Cardiac fibroblast (primary cell): ENCODE measurements at regions not wholly inside any gene's neighbourhood (a gene's known extent, or its start where the extent isn't known, plus 50 kb on each side); places are given as distances from the start of the nearest gene placed in this dataset.

Experiments used
- DNase-seq, 2 donors: peaks; one replicate each; pipeline versions ENCODE4 v3.0.0 to v3.0.0-alpha.2; 2010; ENCODE audit warnings: low read depth in 2 of 2
- H3K4me3 ChIP-seq, 2 donors: replicated peaks in 1 of 2; 1 replicate in 1 of 2; 2 replicates in 1 of 2; pipeline ENCODE4 v1.5.1; 2011; ENCODE audit warnings: low read depth in 2 of 2, low read length in 2 of 2, mild to moderate bottlenecking in 2 of 2, moderate library complexity in 1 of 2
- CTCF ChIP-seq: IDR thresholded peaks from one replicate; pipeline ENCODE4 v1.5.1; 2011; ENCODE audit warnings: low read depth, mild to moderate bottlenecking, low read length, inconsistent platforms

DNA sequence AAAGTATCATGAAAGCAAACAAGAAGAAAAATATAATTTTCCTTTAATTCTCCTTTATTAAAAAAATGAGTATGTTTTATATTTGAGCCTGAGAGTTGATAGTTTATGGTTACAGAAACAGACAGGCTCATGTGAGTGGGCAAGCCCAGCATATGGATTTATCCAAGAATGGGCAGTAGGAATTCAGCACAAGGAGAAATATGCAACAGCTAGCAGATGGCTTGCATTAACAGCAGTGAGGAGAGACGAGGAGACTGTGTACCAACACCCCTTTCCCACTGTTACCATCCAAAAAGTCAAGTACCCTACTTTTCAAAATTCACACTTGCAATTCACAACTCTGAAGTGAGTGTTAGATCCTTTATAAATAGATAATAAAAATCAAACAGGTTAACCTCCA, 1760.2 kb upstream of the TENM3 start:
- DNase-seq = no peak
- no peak overlapping the region for H3K4me3 ChIP-seq
- TF ChIP-seq CTCF = no peak

DNA sequence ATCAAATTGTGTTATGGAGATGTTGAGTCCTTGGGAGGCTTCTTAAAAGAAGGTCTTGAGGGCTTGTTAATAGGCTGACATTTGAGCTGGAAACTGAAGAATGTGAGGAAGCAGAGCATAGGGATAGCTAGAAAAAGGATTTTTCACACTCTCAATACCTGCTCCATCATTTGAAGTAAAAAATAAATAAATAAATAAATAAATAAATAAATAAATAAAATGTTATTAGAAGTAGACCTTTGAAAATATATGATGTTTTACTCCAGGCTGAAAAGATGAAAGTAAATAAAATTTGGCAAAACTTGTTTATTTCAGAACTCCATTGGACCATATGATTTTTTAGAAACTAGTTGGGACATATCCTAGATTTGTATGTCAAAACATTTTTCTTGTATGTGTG, 1757.8 kb upstream of the TENM3 start:
- H3K4me3 ChIP-seq = no peak overlapping the region
- DNase-seq = no peak
- no peak for TF ChIP-seq CTCF

DNA sequence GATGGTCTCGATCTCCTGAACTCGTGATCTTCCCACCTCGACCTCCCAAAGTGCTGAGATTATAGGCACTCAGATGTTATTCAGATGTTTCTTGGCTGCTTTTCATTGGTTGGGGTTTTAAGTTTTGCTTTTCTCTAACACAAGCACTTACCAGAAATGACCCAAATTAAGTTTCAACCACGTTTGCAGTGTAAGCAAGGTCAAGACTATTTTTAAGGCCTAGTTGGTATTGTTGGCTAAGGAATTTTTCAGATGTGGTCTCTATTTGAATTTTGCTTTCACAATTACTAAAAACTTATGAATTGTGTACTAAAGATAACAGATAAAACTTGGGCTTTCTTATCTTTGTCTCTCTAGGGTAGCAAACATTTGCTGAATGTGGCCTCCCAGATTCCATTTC, 1756.9 kb upstream of the TENM3 start:
- no peak for DNase-seq
- no peak overlapping the region for H3K4me3 ChIP-seq
- no peak for TF ChIP-seq CTCF

DNA sequence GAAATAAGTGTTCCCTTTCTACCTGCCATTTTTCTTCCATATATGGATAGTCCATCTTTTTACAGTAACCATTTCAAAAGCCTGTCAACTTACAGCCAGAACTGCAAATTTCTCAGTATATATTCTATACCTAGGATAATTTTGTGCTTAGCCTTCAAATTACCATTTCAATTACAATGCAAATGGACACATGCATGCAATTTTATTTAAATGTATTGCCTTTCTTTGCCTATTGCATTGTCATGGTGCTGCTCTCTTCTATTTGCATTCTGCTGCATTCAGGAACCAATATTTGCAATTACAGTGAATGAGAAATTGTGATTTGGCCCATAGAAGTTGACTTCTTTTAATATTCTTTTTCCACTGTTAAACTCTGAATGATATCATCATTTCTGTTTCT, 1753.4 kb upstream of the TENM3 start:
- DNase-seq = no peak
- no peak overlapping the region for H3K4me3 ChIP-seq
- TF ChIP-seq CTCF = no peak

DNA sequence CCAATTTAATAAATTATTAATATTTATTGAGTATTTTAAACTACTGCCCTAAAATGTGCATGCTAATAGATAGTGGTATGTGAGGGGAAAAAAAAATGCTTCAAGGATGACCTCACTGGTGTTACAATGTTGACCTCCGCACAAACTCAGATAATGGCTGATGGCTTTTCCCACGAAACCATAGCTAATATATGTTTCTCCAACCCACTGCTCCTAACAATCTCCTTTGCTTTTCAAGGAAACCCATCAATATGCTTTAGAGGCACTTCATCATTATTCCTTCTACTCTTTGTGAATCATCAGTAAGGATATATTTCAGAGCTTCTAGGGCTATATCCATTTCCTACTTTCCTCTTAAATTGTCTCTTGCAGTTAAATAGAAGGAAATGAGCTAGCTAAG, 1752.0 kb upstream of the TENM3 start:
- no peak for TF ChIP-seq CTCF
- DNase-seq = no peak
- no peak overlapping the region for H3K4me3 ChIP-seq

GRCh38 chr4:180493299-180493698, 1749.9 kb upstream of the TENM3 start:
- H3K4me3 ChIP-seq = no peak overlapping the region
- DNase-seq = no peak
- TF ChIP-seq CTCF = no peak

DNA sequence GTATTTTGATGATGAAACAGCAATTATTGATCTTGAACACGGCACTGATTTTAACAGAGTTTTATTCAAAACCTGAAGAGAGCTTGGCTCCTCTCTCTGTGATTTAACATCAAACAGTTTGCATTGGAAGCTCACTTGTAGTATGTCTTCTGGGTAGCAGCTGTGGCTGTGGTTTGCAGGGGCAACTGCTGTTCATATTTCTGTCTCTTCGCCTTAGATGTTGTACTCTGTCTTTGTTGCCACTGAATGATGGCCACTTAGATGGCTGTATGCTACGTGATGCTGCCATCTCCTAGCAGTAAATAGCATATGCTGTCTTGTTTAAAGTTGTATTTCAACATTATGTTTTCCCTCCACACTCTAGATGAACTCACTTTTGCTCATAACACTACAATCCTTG, 1743.0 kb upstream of the TENM3 start:
- DNase-seq = no peak
- no peak for TF ChIP-seq CTCF
- no peak overlapping the region for H3K4me3 ChIP-seq
